HCT116 (cell line): ENCODE measurements at regions not wholly inside any gene's neighbourhood (a gene's known extent, or its start where the extent isn't known, plus 50 kb on each side); places are given as distances from the start of the nearest gene placed in this dataset.

ENCODE experiments used
- ATAC-seq: fragments of 200-7000 bp; cut with Tn5 transposase; 2 replicates; pipeline ENCODE4 v1.9.1; 2020; ENCODE audit warnings: mild to moderate bottlenecking, moderate library complexity
- BruUV-seq: library from RNA; stranded (reverse); fragments of 400-500 nt; replicated peaks from 2 replicates; lab custom pipeline; 2021; lab: Mats Ljungman, UMichigan
- CTCF ChIA-PET: fragments of 300-600 bp; sonication (Branson Sonifier 250); formaldehyde crosslinking; loops from one replicate; lab custom pipeline; 2021; ENCODE audit warnings: antibody characterized with exemption; lab: Charles Lee
- POLR2A ChIA-PET: fragments of 300-600, 350-600 bp; sonication (Branson Sonifier 250); formaldehyde crosslinking; loops from one replicate; lab custom pipeline; 2021; ENCODE audit warnings: antibody characterized with exemption; lab: Charles Lee
- RAD21 ChIA-PET, 2 experiments: fragments of 300-600 bp; sonication (Branson Sonifier 250); formaldehyde crosslinking; loops; one replicate each; lab custom pipeline; 2023; ENCODE audit warnings: low total read pairs in 2 of 2; ENCODE audit not compliant: uncharacterized antibody in 2 of 2, unreplicated experiment in 2 of 2, low non-redundant PET in 1 of 2; lab: Charles Lee
- DNase-seq: peaks from one replicate; pipeline ENCODE4 v3.0.0-alpha.2; 2010; ENCODE audit warnings: low read depth, low spot score
- H2AFZ ChIP-seq: fragments of 200-600 bp; shearing (Covaris generic), sonication (generic); 2 replicates; pipeline ENCODE4 v1.6.1; 2017; ENCODE audit warnings: low read depth, mixed run types, mixed read lengths, antibody characterized with exemption, low read length; ENCODE audit not compliant: poor library complexity, severe bottlenecking
- H3K27ac ChIP-seq: 2 replicates; pipeline ENCODE4 v1.5.1; 2012; ENCODE audit warnings: low read depth, low read length
- H3K27me3 ChIP-seq: fragments of 200-600 bp; sonication (generic); 2 replicates; pipeline ENCODE4 v1.6.1; 2016; ENCODE audit warnings: mixed run types, low read length, mixed read lengths; ENCODE audit not compliant: insufficient read depth
- H3K36me3 ChIP-seq, 2 experiments: fragments of 200-500 bp in 1 of 2; fragments of 200-600 bp in 1 of 2; sonication (Bioruptor generic) in 1 of 2; sonication (generic) in 1 of 2; 2 replicates each; pipeline versions ENCODE4 v1.5.1 to v1.6.1; 2014 to 2016; ENCODE audit warnings: low read length in 2 of 2, inconsistent platforms in 1 of 2, mixed read lengths in 1 of 2, mixed run types in 1 of 2; ENCODE audit not compliant: insufficient read depth in 2 of 2, control insufficient read depth in 1 of 2
- H3K4me1 ChIP-seq, 2 experiments: fragments of 200-600 bp in 1 of 2; sonication (generic) in 1 of 2; 2 replicates each; pipeline versions ENCODE4 v1.5.1 to v1.6.1; 2012 to 2017; ENCODE audit warnings: low read length in 2 of 2, inconsistent platforms in 1 of 2, mild to moderate bottlenecking in 1 of 2, mixed read lengths in 1 of 2, mixed run types in 1 of 2, moderate library complexity in 1 of 2; ENCODE audit not compliant: insufficient read depth in 2 of 2, control insufficient read depth in 1 of 2
- H3K4me2 ChIP-seq: fragments of 200-600 bp; sonication (generic); 2 replicates; pipeline ENCODE4 v1.6.1; 2017; ENCODE audit warnings: mixed run types, low read length, mixed read lengths
- H3K4me3 ChIP-seq, 2 experiments: fragments of 200-600 bp in 1 of 2; sonication (generic) in 1 of 2; replicated peaks in 1 of 2; 2 replicates each; pipeline ENCODE4 v1.5.1; 2011 to 2016; ENCODE audit warnings: low read length in 2 of 2, control low read depth in 1 of 2, low read depth in 1 of 2, mild to moderate bottlenecking in 1 of 2, mixed read lengths in 1 of 2, mixed run types in 1 of 2
- H3K79me2 ChIP-seq: fragments of 200-600 bp; sonication (generic); 2 replicates; pipeline ENCODE4 v1.6.1; 2017; ENCODE audit warnings: mild to moderate bottlenecking, mixed run types, low read length, moderate library complexity, mixed read lengths; ENCODE audit not compliant: insufficient read depth
- H3K9ac ChIP-seq: fragments of 200-600 bp; sonication (generic); 2 replicates; pipeline ENCODE4 v1.6.1; 2016; ENCODE audit warnings: low read length, mixed read lengths
- H3K9me2 ChIP-seq: fragments of 200-600 bp; sonication (generic), shearing (Covaris generic); 2 replicates; pipeline ENCODE4 v1.6.1; 2017; ENCODE audit warnings: mixed run types, mild to moderate bottlenecking, moderate library complexity; ENCODE audit not compliant: insufficient read depth
- H3K9me3 ChIP-seq, 2 experiments: fragments of 200-500 bp in 1 of 2; fragments of 200-600 bp in 1 of 2; sonication (Bioruptor generic) in 1 of 2; sonication (generic) in 1 of 2; 2 replicates each; pipeline ENCODE4 v1.6.1; 2014 to 2017; ENCODE audit warnings: low read length in 2 of 2, mixed read lengths in 2 of 2, inconsistent platforms in 1 of 2, low read depth in 1 of 2, mild to moderate bottlenecking in 1 of 2, mixed run types in 1 of 2, moderate library complexity in 1 of 2; ENCODE audit not compliant: control insufficient read depth in 1 of 2, insufficient read depth in 1 of 2
- H4K20me1 ChIP-seq: fragments of 200-600 bp; sonication (generic), shearing (Covaris generic); 2 replicates; pipeline ENCODE4 v1.6.1; 2017; ENCODE audit warnings: mixed run types, mild to moderate bottlenecking, moderate library complexity; ENCODE audit not compliant: insufficient read depth
- CBX3 ChIP-seq: IDR thresholded peaks from 2 replicates; pipeline ENCODE4 v1.6.1; 2012; ENCODE audit warnings: low read depth
- EGR1 ChIP-seq: IDR thresholded peaks from 2 replicates; pipeline ENCODE4 v1.6.1; 2012; ENCODE audit warnings: low read depth
- EZH2phosphoT487 ChIP-seq: fragments of 200-600 bp; IDR thresholded peaks from 2 replicates; pipeline ENCODE4 v1.6.1; 2018; ENCODE audit warnings: antibody characterized with exemption, borderline replicate concordance
- JUND ChIP-seq: IDR thresholded peaks from 2 replicates; pipeline ENCODE4 v1.6.1; 2012
- POLR2A ChIP-seq: IDR thresholded peaks from 2 replicates; pipeline ENCODE4 v1.7.0; 2011; ENCODE audit warnings: borderline replicate concordance; ENCODE audit not compliant: insufficient read depth, insufficient read length; ENCODE audit errors: extremely low read depth
- TCF7L2 ChIP-seq: IDR thresholded peaks from 2 replicates; pipeline ENCODE4 v1.7.0; 2011; ENCODE audit warnings: borderline replicate concordance, inconsistent platforms; ENCODE audit not compliant: insufficient read depth, insufficient read length; ENCODE audit errors: extremely low read depth
- YY1 ChIP-seq: IDR thresholded peaks from 2 replicates; pipeline ENCODE4 v1.6.1; 2011; ENCODE audit warnings: low read length, low read depth, moderate library complexity, mild to moderate bottlenecking; ENCODE audit not compliant: insufficient replicate concordance; ENCODE audit errors: extremely low read depth
- ZFX ChIP-seq: fragments of 450-650 bp; IDR thresholded peaks from 2 replicates; pipeline ENCODE4 v1.6.1; 2017
- intact Hi-C: fragments of 100-400 bp; cut with micrococcal nuclease; formaldehyde crosslinking; loops from 2 replicates; pipeline ENCODE4 v1.10.0; 2022
- TF ChIP-seq, protein P1 (sequence below): IDR thresholded peaks from 2 replicates; pipeline ENCODE4 v1.6.1; 2011; ENCODE audit warnings: mild to moderate bottlenecking, low read length, moderate library complexity; ENCODE audit not compliant: insufficient replicate concordance; ENCODE audit errors: extremely low read depth
- TF ChIP-seq, protein P2 (sequence below): IDR thresholded peaks from 2 replicates; pipeline ENCODE4 v1.6.1; 2012
- TF ChIP-seq, protein P3 (sequence below): IDR thresholded peaks from 2 replicates; pipeline ENCODE4 v1.6.1; 2012; ENCODE audit warnings: low read depth
- TF ChIP-seq, protein P4 (sequence below), 3 experiments: fragments of 200-600 bp in 1 of 3; sonication (generic) in 1 of 3; IDR thresholded peaks in 2 of 3; conservative IDR thresholded peaks in 1 of 3; 2 replicates each; pipeline ENCODE4 v1.5.1; 2012 to 2017; ENCODE audit warnings: low read depth in 2 of 3, low read length in 2 of 3, antibody characterized with exemption in 1 of 3, borderline replicate concordance in 1 of 3, control low read depth in 1 of 3, mild to moderate bottlenecking in 1 of 3, mixed read lengths in 1 of 3, mixed run types in 1 of 3, moderate library complexity in 1 of 3; ENCODE audit not compliant: insufficient read depth in 1 of 3

- TF ChIP-seq, protein P1, sequence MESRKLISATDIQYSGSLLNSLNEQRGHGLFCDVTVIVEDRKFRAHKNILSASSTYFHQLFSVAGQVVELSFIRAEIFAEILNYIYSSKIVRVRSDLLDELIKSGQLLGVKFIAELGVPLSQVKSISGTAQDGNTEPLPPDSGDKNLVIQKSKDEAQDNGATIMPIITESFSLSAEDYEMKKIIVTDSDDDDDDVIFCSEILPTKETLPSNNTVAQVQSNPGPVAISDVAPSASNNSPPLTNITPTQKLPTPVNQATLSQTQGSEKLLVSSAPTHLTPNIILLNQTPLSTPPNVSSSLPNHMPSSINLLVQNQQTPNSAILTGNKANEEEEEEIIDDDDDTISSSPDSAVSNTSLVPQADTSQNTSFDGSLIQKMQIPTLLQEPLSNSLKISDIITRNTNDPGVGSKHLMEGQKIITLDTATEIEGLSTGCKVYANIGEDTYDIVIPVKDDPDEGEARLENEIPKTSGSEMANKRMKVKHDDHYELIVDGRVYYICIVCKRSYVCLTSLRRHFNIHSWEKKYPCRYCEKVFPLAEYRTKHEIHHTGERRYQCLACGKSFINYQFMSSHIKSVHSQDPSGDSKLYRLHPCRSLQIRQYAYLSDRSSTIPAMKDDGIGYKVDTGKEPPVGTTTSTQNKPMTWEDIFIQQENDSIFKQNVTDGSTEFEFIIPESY: no peak
Measured at GRCh38 chr9:73742412-73742811, 590.7 kb downstream of the ANXA1 start (continued).

DNA sequence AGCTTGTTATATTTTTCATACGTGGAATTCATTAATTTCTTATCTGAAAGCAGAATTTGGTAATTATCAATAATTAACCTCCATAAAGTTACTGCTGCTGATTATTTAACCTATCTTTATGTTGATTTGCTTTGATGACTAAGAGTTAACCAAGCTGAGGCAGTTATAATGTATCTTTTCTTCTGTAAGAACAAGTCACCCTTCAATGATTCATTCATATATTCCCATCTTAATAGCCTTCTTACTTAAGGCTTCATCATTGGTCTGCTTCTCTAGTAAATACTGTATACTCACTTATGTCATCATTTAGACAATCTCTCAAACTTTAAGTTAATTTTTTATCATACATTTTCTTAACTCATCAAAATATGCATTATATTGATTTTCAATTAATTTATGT is 592.2 kb downstream of the ANXA1 start:
- H3K27me3 ChIP-seq: no peaks in the 10 kb centered on the region
- DNase-seq: no peak

More for the DNA sequence above, 592.2 kb downstream of the ANXA1 start:
- Histone ChIP-seq H2AFZ (no peak overlapping the region), H4K20me1 (no peaks in the 10 kb centered on the region), H3K9me2 (no peaks in the 10 kb centered on the region), H3K79me2 (no peaks in the 10 kb centered on the region), H3K4me2 (no peak overlapping the region), H3K36me3 (no peaks in the 10 kb centered on the region), H3K9ac (no peak overlapping the region), H3K27ac (no peak overlapping the region), H3K4me3 (no peak overlapping the region), H3K9me3 (no peaks in the 10 kb centered on the region), H3K4me1 (no peaks in the 10 kb centered on the region)
- no TSS peak for BruUV-seq
- intact Hi-C loops: no loop called here
- TF ChIP-seq YY1 (no peak), EGR1 (no peak), TCF7L2 (no peak), CBX3 (no peak), JUND (no peak), ZFX (no peak), POLR2A (no peak), EZH2phosphoT487 (no peak)
- TF ChIP-seq, protein P2, sequence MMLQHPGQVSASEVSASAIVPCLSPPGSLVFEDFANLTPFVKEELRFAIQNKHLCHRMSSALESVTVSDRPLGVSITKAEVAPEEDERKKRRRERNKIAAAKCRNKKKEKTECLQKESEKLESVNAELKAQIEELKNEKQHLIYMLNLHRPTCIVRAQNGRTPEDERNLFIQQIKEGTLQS: no peak
- TF ChIP-seq, protein P3, sequence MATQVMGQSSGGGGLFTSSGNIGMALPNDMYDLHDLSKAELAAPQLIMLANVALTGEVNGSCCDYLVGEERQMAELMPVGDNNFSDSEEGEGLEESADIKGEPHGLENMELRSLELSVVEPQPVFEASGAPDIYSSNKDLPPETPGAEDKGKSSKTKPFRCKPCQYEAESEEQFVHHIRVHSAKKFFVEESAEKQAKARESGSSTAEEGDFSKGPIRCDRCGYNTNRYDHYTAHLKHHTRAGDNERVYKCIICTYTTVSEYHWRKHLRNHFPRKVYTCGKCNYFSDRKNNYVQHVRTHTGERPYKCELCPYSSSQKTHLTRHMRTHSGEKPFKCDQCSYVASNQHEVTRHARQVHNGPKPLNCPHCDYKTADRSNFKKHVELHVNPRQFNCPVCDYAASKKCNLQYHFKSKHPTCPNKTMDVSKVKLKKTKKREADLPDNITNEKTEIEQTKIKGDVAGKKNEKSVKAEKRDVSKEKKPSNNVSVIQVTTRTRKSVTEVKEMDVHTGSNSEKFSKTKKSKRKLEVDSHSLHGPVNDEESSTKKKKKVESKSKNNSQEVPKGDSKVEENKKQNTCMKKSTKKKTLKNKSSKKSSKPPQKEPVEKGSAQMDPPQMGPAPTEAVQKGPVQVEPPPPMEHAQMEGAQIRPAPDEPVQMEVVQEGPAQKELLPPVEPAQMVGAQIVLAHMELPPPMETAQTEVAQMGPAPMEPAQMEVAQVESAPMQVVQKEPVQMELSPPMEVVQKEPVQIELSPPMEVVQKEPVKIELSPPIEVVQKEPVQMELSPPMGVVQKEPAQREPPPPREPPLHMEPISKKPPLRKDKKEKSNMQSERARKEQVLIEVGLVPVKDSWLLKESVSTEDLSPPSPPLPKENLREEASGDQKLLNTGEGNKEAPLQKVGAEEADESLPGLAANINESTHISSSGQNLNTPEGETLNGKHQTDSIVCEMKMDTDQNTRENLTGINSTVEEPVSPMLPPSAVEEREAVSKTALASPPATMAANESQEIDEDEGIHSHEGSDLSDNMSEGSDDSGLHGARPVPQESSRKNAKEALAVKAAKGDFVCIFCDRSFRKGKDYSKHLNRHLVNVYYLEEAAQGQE: no peak
- TF ChIP-seq, protein P4, sequence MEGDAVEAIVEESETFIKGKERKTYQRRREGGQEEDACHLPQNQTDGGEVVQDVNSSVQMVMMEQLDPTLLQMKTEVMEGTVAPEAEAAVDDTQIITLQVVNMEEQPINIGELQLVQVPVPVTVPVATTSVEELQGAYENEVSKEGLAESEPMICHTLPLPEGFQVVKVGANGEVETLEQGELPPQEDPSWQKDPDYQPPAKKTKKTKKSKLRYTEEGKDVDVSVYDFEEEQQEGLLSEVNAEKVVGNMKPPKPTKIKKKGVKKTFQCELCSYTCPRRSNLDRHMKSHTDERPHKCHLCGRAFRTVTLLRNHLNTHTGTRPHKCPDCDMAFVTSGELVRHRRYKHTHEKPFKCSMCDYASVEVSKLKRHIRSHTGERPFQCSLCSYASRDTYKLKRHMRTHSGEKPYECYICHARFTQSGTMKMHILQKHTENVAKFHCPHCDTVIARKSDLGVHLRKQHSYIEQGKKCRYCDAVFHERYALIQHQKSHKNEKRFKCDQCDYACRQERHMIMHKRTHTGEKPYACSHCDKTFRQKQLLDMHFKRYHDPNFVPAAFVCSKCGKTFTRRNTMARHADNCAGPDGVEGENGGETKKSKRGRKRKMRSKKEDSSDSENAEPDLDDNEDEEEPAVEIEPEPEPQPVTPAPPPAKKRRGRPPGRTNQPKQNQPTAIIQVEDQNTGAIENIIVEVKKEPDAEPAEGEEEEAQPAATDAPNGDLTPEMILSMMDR (IDR thresholded peaks at IDR 0.05 in 2 of 3, conservative IDR thresholded peaks at IDR 0.05 in 1 of 3; ENCODE audit: borderline replicate concordance in 1 of 3, insufficient read depth in 1 of 3, low read depth in 2 of 3, low read length in 2 of 3): no peak
- RAD21 ChIA-PET: no interaction called here
- POLR2A ChIA-PET: no interaction called here
- ATAC-seq: no peak
- CTCF ChIA-PET: no interaction called here
